ENCODE measurements at regions not wholly inside any gene's neighbourhood (a gene's known extent, or its start where the extent isn't known, plus 50 kb on each side); places are given as distances from the start of the nearest gene placed in this dataset.
"Not testable (repeated sequence)": the region's sequence is repeated elsewhere in the genome, so short reads cannot be mapped to it uniquely, and the experiment has no call there.

DNA sequence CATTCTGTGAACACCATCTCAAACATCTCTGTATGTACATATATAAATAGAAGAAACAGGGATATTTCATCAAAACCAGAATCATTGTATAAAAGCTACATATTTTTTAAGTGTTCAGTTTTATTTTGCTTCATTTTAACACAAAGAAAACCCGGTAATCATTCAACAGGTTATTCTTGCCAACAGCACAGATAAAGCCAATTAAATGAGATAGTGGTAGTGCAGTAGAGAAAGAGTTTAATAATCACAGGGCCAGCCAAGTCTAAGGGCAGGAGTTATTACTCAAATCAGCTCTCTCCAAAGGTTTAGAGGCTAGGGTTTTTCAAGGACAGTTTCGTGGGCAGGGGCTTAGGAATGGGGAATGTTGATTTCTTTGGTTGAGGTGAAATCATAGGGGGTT, 261.0 kb upstream of the KIF2A start:
- no peak for DNase-seq

DNA sequence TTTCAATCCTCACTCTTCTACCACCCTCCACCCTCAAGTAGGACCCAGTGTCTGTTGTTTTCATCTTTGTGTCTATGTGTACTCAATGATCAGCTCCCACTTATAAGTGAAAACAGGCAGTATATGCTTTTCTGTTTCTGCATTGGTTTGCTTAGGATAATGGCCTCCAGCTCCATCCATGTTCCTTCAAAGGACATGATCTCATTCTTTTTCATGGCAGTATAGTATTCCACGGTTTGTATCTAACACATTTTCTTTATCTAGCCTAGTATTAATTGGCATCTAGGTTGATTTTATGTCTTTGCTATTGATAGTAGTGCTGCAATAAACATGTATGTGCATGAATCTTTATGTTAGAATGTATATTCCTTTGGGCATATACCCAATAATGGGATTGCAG, 259.8 kb upstream of the KIF2A start:
- DNase-seq = no peak

DNA sequence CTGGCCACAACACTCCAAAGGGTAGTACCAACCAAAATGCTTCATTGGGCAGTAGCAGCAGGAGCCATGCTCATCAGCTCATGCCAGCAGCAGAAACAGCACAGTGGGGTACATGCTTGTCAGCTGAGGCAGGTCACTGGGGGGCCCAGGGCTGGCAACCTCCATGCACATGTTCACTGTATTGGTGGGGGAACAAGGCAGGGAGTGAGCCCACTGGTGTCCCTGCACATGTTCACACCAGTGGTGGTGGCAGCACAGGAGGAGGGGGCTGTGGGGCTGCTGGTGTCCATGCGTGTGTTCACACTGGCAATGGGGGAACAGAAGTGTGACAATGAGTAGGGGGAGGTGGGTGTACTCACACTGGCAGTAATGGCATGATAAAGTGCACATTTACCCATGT, 254.3 kb upstream of the KIF2A start:
- no peak for DNase-seq

DNA sequence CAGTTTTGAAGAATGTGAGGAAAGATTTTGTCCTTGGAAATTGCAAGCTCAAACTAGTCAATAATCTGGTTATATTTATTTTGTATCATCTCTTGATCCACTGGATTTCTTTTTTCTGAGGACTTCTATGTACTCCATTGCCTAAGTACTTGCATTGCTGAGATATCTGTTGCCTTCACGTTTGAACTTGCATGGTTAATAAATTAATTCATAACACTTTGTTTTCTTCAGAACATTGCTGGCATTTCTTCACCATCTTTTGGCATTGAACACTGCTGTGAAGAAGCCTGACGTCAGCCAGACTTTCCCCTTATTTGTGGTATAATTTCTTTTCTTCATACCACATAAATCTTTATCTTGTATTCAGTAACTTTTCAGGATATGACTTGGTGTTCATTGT, 246.0 kb upstream of the KIF2A start:
- DNase-seq = no peak

DNA sequence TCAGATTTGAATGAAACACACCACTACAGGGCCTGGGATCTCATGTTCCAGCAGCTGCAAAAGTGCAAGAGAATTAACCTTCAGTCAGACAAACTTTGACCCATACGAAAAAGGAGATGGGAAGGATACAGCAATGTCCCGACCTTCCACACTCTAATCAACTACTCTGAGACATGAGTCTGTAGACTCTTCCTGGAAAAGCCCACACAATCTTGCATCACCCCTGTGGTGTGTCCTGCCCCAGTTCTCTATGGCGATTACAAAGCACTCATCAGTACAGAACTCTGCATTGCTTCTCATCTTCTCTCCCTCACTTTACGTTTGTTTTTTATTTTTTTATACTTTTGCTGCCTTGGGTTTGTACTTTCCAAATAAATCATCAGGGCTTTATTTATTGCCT, 241.0 kb upstream of the KIF2A start:
- DNase-seq = no peak

DNA sequence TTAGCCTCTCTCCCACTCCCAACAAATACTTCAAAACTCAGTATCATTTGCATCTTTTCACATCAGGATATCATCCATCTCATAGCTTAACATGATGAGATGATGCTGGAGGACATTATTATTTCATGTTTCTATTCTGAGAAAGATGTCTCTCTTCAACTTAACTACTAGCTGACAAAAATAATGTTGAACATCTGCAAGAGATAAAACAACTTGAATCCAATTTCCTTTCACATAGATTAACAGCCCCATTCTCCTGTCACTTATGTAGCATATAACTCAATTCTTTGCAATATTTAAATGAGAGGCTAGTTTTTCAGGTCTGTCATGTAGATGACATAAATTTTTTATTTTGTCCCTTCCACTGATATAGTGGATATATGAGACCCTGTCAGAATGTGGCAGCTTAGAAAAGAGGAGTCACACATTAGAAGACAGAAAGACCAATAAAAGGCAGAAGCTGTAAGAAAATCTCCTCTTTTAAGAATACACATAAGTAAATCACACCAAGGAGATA, 239.2 kb upstream of the KIF2A start:
- DNase-seq = no peak

DNA sequence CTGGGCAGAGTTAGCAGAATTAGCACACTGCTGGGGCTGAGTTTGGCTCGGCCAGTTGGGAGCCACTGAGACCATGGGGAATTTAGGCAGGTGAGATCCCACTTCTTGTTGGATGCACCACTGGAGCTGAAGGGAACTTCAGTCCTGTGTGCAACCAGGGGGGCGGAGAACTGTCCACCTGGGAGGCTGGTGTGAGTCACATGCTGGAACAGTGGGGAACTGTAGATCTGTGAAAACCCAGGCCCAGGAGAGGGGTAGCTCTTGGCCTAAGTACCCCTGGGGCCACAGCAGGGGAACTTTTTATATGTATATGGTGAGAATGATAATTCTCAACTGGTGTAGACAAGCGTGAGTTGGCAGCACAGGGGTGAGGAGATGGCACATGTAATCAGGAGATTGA, 237.5 kb upstream of the KIF2A start:
- no peak for DNase-seq

DNA sequence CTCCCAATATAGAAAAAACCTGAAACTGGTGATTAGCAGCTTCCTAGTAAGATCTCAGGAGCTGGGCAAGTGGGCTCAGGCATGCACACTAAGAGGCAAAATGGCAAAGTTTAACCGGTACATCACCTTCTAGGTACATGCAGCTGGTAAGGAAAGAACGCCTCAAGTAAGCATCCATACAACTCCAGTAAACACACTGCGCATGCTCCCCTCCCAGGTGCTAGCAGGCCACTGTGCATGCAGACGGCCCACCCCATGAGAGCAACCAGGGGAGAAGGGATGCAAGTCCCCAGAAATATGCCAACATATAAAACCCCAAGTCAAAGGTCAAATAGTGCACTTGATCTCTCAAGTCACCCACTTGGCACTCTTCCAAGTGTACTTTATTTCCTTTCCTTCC, 228.6 kb upstream of the KIF2A start:
- no peak for DNase-seq

DNA sequence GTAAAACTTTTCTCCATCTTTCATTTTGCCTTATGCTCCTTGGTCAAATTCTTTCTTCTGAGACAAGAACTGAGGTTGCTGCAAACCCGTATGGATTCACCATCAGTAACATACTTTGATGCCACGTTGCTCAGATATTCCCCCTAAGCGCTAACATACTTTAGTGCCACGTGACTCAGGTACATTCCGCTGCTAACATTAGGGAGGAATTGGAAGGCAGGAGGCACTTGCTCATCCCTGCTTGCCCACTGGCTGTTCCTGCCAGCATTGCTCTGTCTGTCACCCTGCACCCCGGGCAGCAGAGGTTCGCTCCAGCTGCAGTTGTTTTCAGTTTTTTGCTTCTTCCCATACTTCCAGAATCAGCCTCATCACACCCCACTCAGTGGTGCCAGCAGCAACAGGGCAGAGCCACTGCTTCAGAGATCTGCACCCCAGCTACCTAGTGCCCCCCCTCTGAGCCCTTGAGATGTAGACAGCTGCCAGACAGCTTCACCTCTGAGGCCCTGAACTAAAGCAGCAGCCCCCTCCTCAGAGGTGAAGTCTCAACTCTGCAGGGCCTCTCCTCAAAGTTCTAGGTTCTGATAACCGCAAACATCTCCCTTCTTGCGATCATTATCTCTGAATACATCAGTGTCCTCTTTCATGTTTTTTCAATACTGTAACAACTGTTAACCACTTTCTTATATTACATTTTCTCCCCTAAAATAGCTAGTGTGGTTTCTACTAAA, 228.0 kb upstream of the KIF2A start:
- DNase-seq = no peak

DNA sequence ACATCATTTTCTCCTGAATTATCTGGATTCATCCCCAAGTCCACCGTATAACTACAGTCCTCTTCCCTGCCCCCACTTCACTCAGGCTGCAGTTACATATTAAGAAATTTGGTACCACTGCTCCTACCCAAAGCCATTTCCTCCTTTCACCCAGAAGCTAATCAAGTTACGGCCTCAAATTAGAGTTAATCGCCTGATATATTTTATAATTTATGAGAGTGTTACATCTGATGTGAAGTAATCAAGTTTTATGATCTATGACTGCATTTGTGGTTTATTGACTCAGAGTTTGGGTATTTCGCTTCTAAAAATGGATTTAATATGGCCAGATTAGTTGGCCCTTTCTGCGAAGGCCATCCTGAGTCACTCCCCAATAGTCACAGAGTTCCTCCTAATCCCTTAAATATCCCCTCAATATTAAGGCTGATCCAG, 223.6 kb upstream of the KIF2A start:
- DNase-seq = no peak

DNA sequence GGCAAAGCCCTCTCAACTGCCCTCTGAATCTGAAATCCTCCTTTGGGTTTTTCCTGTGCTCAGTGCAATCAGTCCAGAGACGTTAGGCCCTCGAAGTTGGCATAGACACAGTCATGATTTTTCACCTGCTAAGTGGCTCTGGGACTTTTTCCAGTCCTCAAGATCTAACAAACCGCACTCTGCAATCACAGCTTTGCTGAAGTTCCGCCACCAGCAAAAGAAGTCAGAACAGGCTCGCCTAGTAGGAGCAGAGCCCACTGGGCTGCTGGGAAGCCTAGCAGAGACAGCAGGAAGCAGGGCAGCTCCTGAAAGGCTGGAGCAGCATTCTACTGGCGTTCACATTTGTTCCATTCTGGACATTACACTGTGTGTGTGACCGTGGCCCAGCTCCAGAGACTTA, 222.8 kb upstream of the KIF2A start:
- no peak for DNase-seq

DNA sequence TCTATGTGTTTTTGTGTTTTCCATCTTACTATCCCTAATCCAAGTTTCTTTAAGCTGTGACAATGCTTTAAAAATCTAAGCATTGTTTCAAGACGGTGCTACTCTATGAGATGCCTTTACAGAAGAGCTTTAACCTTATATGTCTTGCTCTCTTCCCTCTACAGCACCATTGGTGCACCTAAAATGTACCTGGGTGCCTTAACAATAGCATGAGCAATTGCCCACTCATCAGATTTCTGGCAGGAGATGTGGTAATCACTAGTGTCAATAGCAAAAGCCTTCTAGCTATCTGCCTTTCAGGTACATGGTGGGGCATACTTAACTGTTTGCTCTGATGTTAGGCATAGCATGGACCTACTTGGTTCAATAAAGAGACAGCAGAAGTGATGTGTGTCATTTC, 222.3 kb upstream of the KIF2A start:
- no peak for DNase-seq

DNA sequence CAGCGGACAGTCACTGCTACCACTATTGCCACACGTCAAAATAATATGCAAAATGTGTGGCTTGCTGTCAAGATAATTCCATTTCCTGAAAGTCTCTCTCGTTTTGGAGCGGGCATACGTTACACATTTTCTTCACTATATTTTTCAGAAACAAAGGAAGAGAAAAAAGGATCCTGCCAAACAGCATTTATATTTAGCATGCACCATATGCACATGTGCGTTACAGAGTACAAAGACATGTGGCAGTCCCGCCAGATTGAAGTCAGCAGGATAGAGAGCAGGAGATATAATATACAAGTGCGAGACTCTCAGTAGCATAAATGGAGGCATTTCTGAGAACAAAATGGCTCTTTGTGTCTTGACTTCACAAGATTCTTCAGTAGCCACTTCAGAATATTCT, 221.6 kb upstream of the KIF2A start:
- no peak for DNase-seq

DNA sequence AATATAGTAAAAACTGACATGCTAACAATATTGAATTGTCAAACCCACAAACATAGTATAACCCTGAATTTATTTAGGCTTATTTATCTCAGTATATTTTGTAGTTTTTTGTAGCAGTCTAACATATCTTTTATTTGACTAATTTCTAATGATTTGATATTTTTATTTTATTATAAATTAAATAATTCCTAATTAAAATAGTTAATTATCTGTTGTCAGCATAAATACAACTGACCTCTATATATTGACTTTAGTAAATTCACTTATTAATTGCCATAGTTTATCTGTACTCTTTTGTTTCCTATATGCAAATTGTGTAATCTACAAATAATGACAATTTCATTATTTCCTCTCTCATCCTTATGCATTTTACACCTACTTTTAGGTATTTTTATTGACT, 215.1 kb upstream of the KIF2A start:
- DNase-seq = no peak

DNA sequence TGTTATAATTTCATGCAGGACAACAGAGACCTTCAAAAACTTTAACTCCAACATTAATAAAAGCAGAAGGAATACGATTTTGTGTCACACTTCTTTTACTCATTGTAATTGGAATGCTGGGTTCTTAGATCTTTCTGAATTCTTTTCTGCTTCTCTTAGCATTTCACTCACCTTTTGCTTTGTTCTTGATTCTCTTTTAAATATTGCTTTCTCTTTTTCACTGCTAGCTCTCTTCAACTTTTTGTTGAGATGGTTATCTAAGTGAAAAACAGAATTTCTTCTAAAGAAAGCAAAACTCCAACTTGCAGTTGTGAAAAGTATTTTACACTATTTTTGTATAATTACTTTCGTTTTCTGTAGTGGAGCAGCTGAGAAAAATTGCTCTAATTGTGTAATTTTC, 212.6 kb upstream of the KIF2A start:
- DNase-seq = no peak

DNA sequence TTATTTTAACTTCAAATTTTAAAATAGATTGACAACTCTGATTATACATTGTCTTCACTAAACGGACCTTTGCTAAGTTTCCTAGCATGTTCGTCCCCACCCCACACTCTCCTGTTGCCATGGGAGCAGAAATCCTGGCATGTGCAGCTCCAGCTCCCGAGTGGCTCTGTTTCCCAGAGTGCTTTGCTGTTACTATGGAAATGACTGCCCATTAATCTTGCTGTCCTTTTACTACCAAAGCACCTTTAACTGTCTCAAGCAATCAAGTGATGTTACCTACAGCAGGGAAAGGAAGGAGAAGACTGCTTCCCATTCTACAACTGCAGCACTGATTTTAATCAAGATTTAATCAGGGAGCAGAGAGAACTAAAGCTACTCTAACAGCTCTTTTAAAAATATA, 212.0 kb upstream of the KIF2A start:
- DNase-seq = no peak

DNA sequence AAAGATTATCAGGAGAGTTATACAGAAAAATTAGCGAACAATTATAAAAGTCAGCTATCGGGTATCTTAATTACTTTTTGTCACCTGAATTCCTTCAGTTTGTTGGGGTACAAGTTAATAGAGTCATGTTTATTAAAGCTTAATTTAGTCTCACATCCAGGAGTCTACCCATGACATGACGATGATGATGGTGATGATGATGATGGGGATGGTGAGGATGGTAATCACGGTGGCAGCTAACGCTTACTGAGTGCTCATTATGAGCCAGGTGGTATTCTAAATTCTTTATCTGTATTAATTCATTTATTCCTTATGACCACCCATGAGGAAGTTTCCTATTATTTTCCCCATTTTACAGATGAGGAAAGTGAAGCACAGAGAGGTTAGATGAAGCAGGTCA, 208.6 kb upstream of the KIF2A start:
- no peak for DNase-seq

DNA sequence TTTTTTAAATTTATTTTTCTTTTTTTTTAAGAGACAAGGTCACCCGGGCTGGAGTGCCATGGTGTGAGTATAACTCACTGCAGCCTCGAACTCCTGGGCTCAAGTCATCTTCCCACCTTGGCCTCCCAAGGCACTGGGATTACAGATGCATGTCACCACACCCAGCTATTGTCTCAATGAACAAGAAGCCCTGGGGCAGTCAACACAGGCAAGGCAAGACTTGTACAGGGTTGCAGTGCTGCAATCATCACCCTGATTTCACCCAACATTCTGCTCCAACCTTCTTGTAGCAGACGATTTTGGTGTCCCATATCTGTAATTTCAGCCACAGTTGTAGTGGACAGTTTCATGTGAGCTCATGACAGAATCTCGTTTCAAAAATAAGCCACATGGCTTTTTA, 205.8 kb upstream of the KIF2A start:
- no peak for DNase-seq

DNA sequence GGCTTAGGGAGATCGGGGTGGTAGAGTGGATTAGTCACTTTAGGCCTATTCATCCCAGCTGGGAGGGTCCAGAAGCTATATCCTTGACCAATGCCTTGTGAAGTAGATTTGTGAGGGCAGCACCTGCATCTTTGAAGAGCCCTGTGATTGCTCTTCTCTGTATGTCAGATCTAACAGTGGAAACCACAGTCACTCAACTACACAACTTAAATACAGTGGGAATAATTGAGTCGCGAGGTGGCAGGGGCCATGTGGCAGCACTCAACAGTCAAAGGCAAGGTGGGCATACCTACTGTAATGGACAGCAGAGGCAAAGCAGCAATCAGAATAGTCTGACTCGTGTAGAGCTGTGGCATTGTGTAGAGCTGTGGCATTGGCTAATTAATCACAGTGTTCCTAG, 202.1 kb upstream of the KIF2A start:
- DNase-seq = not testable (repeated sequence)

DNA sequence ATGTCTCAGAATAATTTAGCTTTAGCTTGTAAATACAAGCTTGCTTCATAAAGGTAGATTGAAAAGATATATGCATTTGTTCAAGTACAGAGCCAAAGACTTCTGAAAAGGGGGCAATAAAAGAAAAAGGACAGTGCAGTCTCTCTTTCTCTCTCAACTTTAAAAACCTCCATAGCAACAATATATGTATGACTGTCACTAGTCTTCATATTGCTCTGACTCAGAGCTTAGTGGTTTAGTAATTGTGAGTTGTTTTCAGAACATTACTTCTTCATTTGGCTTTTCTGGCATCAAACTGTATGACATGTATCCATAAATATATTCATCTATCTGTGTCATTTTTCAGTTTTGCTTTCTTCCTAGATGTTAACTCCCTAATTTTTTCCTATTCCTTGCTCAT, 194.6 kb upstream of the KIF2A start:
- no peak for DNase-seq

DNA sequence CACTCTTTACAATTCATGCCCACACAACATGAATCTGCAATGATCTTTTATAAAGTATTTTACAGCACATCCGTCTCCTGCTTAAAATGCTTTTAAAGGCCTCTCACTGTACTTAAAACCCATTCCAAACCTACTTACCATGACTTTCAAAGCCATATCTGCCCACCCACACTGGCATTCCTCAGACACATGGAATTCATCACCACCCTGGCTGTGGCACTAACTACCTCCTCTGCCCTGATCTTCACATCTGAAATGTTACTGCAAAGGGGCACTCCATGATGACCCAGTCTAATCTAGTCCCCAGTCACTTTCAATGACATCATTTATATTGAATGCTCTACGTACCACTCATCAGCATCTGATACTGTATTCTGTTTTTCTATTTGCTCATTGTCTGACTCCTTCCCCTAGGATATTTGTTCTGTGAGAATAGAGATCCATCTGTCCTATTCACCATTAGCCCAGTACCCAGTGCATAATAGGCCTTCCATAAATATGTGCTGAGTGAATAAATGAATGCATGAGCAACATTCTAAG, 193.2 kb upstream of the KIF2A start:
- no peak for DNase-seq

DNA sequence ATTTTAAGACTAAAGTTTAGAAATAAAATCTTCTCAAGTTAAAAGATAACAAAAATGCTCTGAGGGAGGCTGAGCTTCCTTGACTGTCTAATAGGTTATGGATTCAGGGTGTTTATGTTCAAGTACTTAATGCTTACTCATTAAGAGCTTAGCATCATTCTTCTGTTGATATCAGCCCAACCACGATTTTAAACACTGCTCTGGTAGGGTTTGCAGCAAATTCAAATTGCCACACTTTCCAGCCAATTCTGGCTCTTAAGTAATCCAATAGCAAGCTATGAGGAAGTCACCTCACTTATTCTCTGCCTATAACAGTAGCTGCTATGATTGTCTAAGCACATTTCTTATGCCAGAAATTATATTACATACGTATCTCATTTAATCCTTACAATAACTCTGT, 191.0 kb upstream of the KIF2A start:
- no peak for DNase-seq

DNA sequence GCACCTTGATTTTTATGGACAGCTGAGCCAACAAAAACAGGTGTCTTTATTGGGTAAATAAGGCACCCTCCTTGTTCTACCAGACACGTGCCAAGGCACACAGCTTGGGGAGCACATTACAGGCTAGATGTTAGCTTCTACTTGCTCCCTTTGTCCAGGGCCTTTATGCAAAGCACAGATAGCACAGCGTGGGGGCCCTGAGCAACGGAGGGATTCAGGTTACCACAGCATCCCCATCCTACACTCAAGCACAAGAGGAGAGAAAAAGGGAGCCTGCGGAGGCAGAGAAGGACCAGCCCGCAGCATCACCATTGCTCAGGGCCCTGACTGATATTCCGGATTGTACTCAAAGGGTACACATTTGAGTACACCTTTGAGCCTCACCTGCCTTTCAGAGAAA, 181.7 kb upstream of the KIF2A start:
- no peak for DNase-seq

DNA sequence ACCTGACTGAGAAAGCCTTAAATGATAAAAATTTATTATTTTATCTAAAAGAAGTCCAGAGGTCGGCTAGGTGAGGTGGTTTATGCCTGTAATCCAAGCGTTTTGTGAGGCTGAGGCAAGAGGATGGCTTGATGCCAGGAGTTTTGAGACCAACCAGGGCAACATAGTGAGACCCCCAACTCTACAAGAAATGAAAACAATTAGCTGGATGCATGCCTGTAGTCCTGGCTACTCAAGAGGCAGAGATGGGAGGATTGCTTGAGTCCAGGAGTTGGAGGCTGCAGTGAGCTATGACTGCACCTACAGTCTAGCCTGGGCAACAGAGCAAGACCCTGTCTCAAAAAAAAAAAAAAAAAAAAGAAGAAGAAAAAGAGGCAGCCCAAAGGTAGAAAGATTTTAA, 179.9 kb upstream of the KIF2A start:
- DNase-seq = no peak

DNA sequence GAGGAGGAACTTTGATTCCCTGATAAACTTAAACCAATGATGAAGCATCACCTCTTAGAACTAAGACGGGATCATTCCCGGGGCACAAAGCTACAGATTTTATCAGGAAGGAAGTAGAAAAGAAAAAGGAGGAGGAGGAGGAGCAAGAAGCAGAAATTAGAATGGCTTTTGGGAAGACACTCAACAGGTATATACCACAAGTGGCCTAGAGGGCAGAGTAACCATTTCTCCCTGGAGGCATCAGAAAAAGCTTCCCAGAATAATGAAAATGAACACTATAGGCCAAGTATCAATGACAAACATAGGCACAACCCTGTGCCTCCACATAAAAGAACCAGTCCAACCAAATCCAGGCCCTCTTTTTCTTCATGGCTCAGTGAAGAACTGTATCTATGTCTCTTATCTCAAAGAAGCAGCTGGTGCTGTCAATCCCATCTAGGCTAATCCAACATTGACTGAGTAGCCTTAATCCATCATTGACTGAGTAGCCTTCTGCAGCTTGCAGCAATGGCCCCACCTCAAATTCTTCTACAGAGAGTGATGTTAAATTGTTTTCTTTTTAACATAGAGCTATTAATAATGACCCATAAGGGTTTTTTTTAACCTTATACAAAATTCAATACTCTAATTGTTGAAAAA, 178.8 kb upstream of the KIF2A start:
- no peak for DNase-seq
